Body of pancreas (tissue), 4 donors: ENCODE measurements at regions not wholly inside any gene's neighbourhood (a gene's known extent, or its start where the extent isn't known, plus 50 kb on each side); places are given as distances from the start of the nearest gene placed in this dataset.

ENCODE experiments used
- CTCF ChIP-seq, 7 experiments: fragments of 450-650 bp in 4 of 7; fragments of 200-600 bp in 3 of 7; sonication (generic) in 3 of 7; IDR thresholded peaks; one replicate each; pipeline ENCODE4 v1.5.1; 2016 to 2019; ENCODE audit warnings: antibody characterized with exemption in 7 of 7
- POLR2A ChIP-seq, 3 donors: fragments of 450-650 bp; IDR thresholded peaks; one replicate each; pipeline ENCODE4 v1.6.1; 2016; ENCODE audit warnings: antibody characterized with exemption in 3 of 3, mild to moderate bottlenecking in 2 of 3

DNA sequence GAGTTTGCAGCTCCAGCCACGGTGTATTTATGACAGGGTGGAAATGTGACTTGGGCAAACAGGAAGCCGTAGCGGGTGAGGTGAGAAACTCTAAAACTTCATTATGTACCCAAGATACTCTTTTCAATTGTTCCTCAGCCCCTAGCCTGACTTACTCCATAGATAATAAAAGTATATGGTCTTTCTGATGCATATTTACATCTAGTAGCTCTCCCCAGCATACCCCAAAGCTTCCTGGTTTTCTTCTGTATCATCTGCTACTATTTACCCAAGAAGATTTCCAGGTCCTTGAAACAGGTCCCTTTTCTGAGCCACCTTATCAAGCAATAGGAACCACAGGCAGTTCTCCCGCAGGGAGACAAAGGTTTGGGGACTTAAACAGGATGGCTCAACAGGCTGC, 201.5 kb upstream of the ESRRG start:
- TF ChIP-seq CTCF (IDR thresholded peaks at IDR 0.05) (no peak), POLR2A (IDR thresholded peaks at IDR 0.05) (no peak)
